ENCODE measurements at regions not wholly inside any gene's neighbourhood (a gene's known extent, or its start where the extent isn't known, plus 50 kb on each side); places are given as distances from the start of the nearest gene placed in this dataset.

GRCh38 chr4:137122876-137123275 is 409.4 kb downstream of the PCDH18 start:
- Histone ChIP-seq H3K9me3 (ENCODE audit: control insufficient read depth, insufficient read depth, low read depth, low read length) (no peaks in the 10 kb centered on the region), H3K4me2 (ENCODE audit: extremely low read depth, insufficient read depth, low read length) (no peak overlapping the region), H4K20me1 (ENCODE audit: control insufficient read depth, extremely low read depth, insufficient read depth, low read length) (no peaks in the 10 kb centered on the region), H3K79me2 (ENCODE audit: control insufficient read depth, insufficient read depth, low read length) (no peaks in the 10 kb centered on the region), H3K36me3 (ENCODE audit: control insufficient read depth, insufficient read depth, low read length) (no peaks in the 10 kb centered on the region), H3K4me1 (ENCODE audit: control insufficient read depth, extremely low read depth, insufficient read depth, low read length) (no peaks in the 10 kb centered on the region), H3K9ac (ENCODE audit: insufficient read depth, low read length) (no peak overlapping the region), H3K27ac (ENCODE audit: insufficient read depth, low read length) (no peak overlapping the region), H3K4me3 (replicated peaks in 1 of 4; ENCODE audit: control extremely low read depth in 1 of 4, insufficient read depth in 1 of 4, low read depth in 3 of 4, low read length in 4 of 4) (no peak overlapping the region), H3K27me3 (ENCODE audit: control insufficient read depth, insufficient read depth, low read length) (no peaks in the 10 kb centered on the region), H2AFZ (ENCODE audit: low read length) (no peak overlapping the region)
- TF ChIP-seq CTCF (conservative IDR thresholded peaks at IDR 0.05 in 1 of 2, IDR thresholded peaks at IDR 0.05 in 1 of 2; ENCODE audit: low read depth in 1 of 2, low read length in 2 of 2) (no peak), EZH2 (IDR thresholded peaks at IDR 0.05; ENCODE audit: low read length, missing control alignments) (no peak)
- no peak for DNase-seq (ENCODE audit: low read depth in 2 of 2)

GRCh38 chr4:137116144-137116543 is 416.1 kb downstream of the PCDH18 start:
- Histone ChIP-seq H3K36me3 (ENCODE audit: control insufficient read depth, insufficient read depth, low read length) (no peaks in the 10 kb centered on the region), H3K4me2 (ENCODE audit: extremely low read depth, insufficient read depth, low read length) (no peak overlapping the region), H4K20me1 (ENCODE audit: control insufficient read depth, extremely low read depth, insufficient read depth, low read length) (no peaks in the 10 kb centered on the region), H3K4me1 (ENCODE audit: control insufficient read depth, extremely low read depth, insufficient read depth, low read length) (peaks cover 2% of the 10 kb centered on the region), H3K9ac (ENCODE audit: insufficient read depth, low read length) (no peak overlapping the region), H2AFZ (ENCODE audit: low read length) (no peak overlapping the region), H3K9me3 (ENCODE audit: control insufficient read depth, insufficient read depth, low read depth, low read length) (no peaks in the 10 kb centered on the region), H3K27me3 (ENCODE audit: control insufficient read depth, insufficient read depth, low read length) (no peaks in the 10 kb centered on the region), H3K79me2 (ENCODE audit: control insufficient read depth, insufficient read depth, low read length) (no peaks in the 10 kb centered on the region), H3K4me3 (replicated peaks in 1 of 4; ENCODE audit: control extremely low read depth in 1 of 4, insufficient read depth in 1 of 4, low read depth in 3 of 4, low read length in 4 of 4) (no peak overlapping the region), H3K27ac (ENCODE audit: insufficient read depth, low read length) (no peak overlapping the region)
- peak in 1 of 2 donors; percentile 16 for DNase-seq (ENCODE audit: low read depth in 2 of 2)
- TF ChIP-seq CTCF (conservative IDR thresholded peaks at IDR 0.05 in 1 of 2, IDR thresholded peaks at IDR 0.05 in 1 of 2; ENCODE audit: low read depth in 1 of 2, low read length in 2 of 2) (no peak), EZH2 (IDR thresholded peaks at IDR 0.05; ENCODE audit: low read length, missing control alignments) (no peak)

- no peaks in the 10 kb centered on the region for H3K4me1 ChIP-seq (ENCODE audit: control insufficient read depth, extremely low read depth, insufficient read depth, low read length)
- TF ChIP-seq EZH2 (IDR thresholded peaks at IDR 0.05; ENCODE audit: low read length, missing control alignments) (no peak), CTCF (conservative IDR thresholded peaks at IDR 0.05 in 1 of 2, IDR thresholded peaks at IDR 0.05 in 1 of 2; ENCODE audit: low read depth in 1 of 2, low read length in 2 of 2) (no peak)
- no peaks in the 10 kb centered on the region for H3K9me3 ChIP-seq (ENCODE audit: control insufficient read depth, insufficient read depth, low read depth, low read length)
- peak overlapping the region; percentile 74 for H3K4me2 ChIP-seq (ENCODE audit: extremely low read depth, insufficient read depth, low read length)
- H3K27me3 ChIP-seq (ENCODE audit: control insufficient read depth, insufficient read depth, low read length): no peaks in the 10 kb centered on the region
- no peaks in the 10 kb centered on the region for H4K20me1 ChIP-seq (ENCODE audit: control insufficient read depth, extremely low read depth, insufficient read depth, low read length)
- H3K79me2 ChIP-seq (ENCODE audit: control insufficient read depth, insufficient read depth, low read length): no peaks in the 10 kb centered on the region
- H3K27ac ChIP-seq (ENCODE audit: insufficient read depth, low read length): no peak overlapping the region
- H2AFZ ChIP-seq (ENCODE audit: low read length): peak overlapping the region; percentile 57
- no peak overlapping the region for H3K9ac ChIP-seq (ENCODE audit: insufficient read depth, low read length)
- H3K4me3 ChIP-seq (replicated peaks in 1 of 4; ENCODE audit: control extremely low read depth in 1 of 4, insufficient read depth in 1 of 4, low read depth in 3 of 4, low read length in 4 of 4): no peak overlapping the region
- no peaks in the 10 kb centered on the region for H3K36me3 ChIP-seq (ENCODE audit: control insufficient read depth, insufficient read depth, low read length)
- DNase-seq (ENCODE audit: low read depth in 2 of 2): peak in 1 of 2 donors; percentile 31
These were observed 425.6 kb downstream of the PCDH18 start for GRCh38 chr4:137106733-137107132.

All from fibroblast of lung (primary cell).